ENCODE measurements at regions not wholly inside any gene's neighbourhood (a gene's known extent, or its start where the extent isn't known, plus 50 kb on each side); places are given as distances from the start of the nearest gene placed in this dataset.
"Not testable (repeated sequence)": the region's sequence is repeated elsewhere in the genome, so short reads cannot be mapped to it uniquely, and the experiment has no call there.

DNA sequence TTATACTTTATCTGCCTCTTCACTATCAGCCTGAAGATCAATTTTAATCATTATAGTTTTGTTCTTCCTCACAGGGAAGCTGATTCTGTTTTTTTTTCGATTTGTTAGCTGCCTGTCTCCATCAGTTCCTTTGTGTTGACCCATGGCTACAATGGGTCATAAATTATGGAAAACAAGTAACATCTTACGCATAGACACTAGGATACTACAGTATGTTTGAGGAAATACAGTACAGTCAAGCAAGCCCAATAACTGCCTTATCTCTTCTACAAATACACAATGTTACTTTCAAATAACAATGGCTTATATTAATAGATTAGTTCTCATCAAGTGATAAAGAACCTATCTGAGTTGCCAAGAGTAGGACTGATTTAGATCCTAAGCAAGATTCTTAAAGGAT lies 160.5 kb upstream of the FREM1 start:
- DNase-seq: no peak
- TF ChIP-seq GATA1 (IDR thresholded peaks at IDR 0.05; ENCODE audit: low read depth, low read length) (no peak), POLR2A (IDR thresholded peaks at IDR 0.05; ENCODE audit: low read length) (no peak)

GRCh38 chr9:15069106-15069505 lies 158.9 kb upstream of the FREM1 start:
- DNase-seq: no peak
- TF ChIP-seq POLR2A (IDR thresholded peaks at IDR 0.05; ENCODE audit: low read length): no peak

DNA sequence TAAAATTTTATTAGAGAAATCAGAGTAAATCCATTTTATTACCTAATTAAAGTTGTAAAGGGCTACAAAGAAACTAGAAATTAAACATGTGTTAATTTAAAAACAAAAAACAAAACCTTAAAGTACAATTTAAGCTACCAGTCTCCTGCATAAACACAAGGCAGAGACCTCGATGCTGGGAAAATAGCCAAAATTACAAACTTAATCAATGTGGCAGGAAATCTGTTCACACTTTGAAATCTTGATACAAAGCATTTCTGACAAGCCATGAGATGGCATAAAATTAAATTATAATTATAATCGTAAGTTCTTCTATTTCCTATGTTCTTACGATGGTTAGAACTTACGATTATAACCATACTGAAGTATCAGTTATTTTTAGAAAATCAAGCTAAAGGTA lies 158.0 kb upstream of the FREM1 start:
- DNase-seq: no peak
- TF ChIP-seq POLR2A (IDR thresholded peaks at IDR 0.05; ENCODE audit: low read length) (no peak), GATA1 (IDR thresholded peaks at IDR 0.05; ENCODE audit: low read depth, low read length) (no peak)

- DNase-seq: no peak
- TF ChIP-seq POLR2A (IDR thresholded peaks at IDR 0.05; ENCODE audit: low read length): no peak
- no peak for TF ChIP-seq GATA1 (IDR thresholded peaks at IDR 0.05; ENCODE audit: low read depth, low read length)
Observed at GRCh38 chr9:15059003-15059402, 148.8 kb upstream of the FREM1 start.

DNA sequence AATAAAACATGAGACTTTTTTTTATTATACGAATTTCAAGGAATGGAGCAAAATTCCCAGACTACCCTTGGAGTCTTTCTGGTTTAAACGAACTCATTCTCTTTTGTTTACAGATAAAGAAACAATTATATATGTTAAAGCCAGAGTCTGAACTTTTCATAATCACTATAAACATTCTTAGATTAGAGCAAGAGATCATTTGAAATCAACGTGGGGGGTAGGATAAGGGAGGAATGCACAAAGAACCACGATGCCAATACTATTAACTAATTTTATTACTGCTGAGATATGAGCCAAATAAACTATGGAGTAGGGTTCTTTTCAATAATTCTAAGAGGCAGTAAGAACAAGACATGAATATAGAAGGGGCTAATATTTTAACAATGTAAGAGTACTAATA lies 148.0 kb upstream of the FREM1 start:
- TF ChIP-seq POLR2A (IDR thresholded peaks at IDR 0.05; ENCODE audit: low read length) (no peak), GATA1 (IDR thresholded peaks at IDR 0.05; ENCODE audit: low read depth, low read length) (no peak)
- DNase-seq: no peak

DNA sequence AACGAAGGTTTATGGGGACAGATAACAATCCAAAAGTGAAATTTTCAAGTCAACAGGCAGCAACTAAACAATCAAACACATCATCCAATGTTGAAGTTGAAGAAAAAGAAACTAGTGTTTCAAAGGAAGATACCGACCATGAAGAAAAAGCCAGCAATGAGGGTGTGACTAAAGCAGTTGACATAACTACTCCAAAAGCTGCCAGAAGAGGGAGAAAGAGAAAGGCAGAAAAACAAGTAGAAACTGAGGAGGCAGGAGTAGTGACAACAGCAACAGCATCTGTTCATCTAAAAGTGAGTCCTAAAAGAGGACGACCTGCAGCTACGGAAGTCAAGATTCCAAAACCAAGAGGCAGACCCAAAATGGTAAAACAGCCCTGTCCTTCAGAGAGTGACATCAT lies 145.1 kb upstream of the FREM1 start:
- DNase-seq: not testable (repeated sequence)

DNA sequence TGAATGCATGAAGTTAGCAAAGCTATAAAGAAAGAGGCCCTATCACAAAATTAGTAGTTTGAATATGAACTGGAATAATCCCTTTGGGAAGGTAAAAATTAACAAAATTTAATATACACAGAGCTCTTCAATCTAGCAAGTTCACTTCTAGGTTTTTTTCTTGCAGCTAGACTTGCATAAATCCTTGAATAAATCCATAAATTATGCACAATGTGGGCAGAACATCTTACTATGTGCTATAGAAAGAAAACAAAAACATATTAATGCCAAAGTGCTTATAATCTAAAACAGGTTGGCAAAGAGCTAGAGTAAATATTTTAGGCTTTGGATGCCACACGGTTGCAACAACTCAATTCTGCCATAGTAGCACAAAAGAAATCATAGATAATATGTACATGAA lies 138.5 kb upstream of the FREM1 start:
- TF ChIP-seq GATA1 (IDR thresholded peaks at IDR 0.05; ENCODE audit: low read depth, low read length) (no peak), POLR2A (IDR thresholded peaks at IDR 0.05; ENCODE audit: low read length) (no peak)
- no peak for DNase-seq

DNA sequence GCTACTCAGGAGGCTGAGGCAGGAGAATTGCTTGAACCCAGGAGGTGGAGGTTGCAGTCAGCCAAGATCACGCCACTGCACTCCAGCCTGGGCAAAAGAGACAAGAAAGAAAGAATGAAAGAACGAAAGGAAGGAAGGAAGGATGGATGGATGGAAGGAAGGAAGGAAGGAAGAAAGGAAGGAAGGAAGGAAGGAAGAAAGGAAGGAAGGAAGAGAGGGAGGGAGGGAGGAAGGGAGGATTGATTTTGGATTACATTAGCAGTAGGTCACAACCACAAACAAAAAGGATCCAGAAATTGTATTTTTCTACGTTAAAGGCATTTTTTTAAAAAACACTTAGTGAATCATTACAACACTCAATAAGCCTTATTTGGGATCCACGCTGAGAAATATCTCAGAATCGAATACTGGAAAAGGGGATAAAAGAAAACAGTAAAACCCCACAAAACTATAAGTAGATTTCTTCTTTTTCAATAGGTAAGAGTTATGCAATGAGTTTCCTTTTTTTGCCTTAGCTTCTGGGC lies 136.9 kb upstream of the FREM1 start:
- no peak for DNase-seq
- TF ChIP-seq POLR2A (IDR thresholded peaks at IDR 0.05; ENCODE audit: low read length): no peak
- no peak for TF ChIP-seq GATA1 (IDR thresholded peaks at IDR 0.05; ENCODE audit: low read depth, low read length)

DNA sequence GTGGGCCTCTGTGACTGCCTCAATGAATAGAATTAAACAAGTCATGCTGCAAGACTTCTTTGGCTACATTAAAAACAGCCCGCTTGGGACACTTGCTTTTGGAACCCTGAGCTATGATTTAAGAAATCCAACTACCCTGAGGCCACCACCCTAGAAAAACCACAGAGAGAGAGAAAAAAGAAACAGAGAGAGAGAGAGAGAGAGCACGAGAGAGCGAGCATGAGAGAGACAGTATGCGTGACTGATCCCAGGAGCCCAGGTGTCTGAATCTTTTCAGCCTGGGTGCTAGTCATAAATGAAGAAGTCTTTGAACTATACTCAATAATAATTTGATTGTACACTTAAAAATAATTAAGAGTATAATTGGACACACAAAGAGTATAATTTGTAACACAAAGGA lies 123.1 kb upstream of the FREM1 start:
- TF ChIP-seq GATA1 (IDR thresholded peaks at IDR 0.05; ENCODE audit: low read depth, low read length) (no peak), POLR2A (IDR thresholded peaks at IDR 0.05; ENCODE audit: low read length) (no peak)
- no peak for DNase-seq

DNA sequence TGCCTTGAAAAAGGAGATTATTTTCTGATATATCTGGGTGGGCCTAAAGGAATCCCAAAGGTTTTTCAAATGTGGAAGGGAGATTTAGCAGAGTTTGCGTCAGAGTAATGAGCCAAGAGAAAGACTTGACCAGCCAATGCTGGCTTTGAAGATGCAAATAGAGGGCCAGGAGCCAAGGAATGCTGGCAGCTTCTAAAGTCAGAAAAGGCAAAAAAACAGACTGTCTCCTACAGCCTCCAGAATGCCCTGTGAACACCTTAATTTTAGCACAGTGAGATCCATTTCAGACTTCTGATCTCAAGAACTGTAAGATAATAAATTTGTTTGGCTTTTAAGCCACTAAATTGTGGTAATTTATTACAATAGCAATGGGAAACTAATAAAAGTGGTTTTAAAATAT lies 122.6 kb upstream of the FREM1 start:
- no peak for TF ChIP-seq POLR2A (IDR thresholded peaks at IDR 0.05; ENCODE audit: low read length)
- no peak for TF ChIP-seq GATA1 (IDR thresholded peaks at IDR 0.05; ENCODE audit: low read depth, low read length)
- DNase-seq: no peak

DNA sequence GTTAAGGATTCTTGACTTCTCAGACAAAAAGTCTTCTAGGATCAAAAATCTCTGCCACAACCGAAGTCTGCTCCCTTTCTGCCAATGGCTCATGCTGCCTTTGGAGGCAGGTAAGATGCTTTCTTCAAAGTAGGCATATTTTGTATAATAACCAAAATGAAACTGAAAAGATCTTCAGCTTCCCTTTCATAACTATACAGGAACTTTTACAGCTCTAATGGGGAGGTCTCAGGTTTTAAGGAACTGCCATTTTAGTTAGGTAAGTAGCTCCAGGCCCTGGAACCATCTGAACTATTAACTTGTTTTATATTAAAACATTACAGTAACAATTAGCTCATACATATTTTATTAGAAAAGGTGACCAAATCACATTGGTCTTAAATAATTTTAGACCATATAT lies 110.9 kb upstream of the FREM1 start:
- no peak for DNase-seq
- TF ChIP-seq POLR2A (IDR thresholded peaks at IDR 0.05; ENCODE audit: low read length) (no peak), GATA1 (IDR thresholded peaks at IDR 0.05; ENCODE audit: low read depth, low read length) (no peak)

DNA sequence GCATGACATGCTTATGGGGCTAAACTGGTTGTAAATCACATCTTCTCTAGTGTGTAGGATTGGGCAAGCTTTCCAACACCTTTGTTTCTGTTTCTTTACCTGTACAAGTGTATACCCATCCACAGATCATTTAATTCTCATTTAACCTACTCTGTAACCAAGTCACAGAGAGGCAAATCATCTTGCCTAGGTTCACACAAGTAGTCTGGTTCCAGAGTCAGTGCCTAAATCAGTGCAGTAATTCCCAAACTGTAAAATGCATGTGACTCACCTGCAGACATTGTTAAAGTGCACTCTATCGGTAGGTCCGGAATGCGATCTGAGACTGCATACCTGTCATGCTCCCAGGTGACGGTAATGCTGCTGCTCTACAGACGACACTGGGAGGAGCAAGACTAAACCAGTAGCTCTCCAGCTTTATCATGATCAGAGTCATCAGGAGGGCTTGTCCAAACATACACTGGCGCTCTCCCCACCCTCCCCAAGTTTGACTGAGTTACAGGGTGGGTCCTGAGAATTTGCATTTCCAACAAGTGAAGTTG lies 107.9 kb upstream of the FREM1 start:
- DNase-seq: no peak
- TF ChIP-seq POLR2A (IDR thresholded peaks at IDR 0.05; ENCODE audit: low read length): no peak
- TF ChIP-seq GATA1 (IDR thresholded peaks at IDR 0.05; ENCODE audit: low read depth, low read length): no peak

- no peak for TF ChIP-seq GATA1 (IDR thresholded peaks at IDR 0.05; ENCODE audit: low read depth, low read length)
- no peak for TF ChIP-seq POLR2A (IDR thresholded peaks at IDR 0.05; ENCODE audit: low read length)
- DNase-seq: no peak
Observed at GRCh38 chr9:15010581-15010980, 100.4 kb upstream of the FREM1 start.

GRCh38 chr9:15007698-15008097 lies 97.5 kb upstream of the FREM1 start:
- TF ChIP-seq POLR2A (IDR thresholded peaks at IDR 0.05; ENCODE audit: low read length) (no peak), GATA1 (IDR thresholded peaks at IDR 0.05; ENCODE audit: low read depth, low read length) (no peak)
- no peak for DNase-seq

- DNase-seq: no peak
- TF ChIP-seq POLR2A (IDR thresholded peaks at IDR 0.05; ENCODE audit: low read length): no peak
- TF ChIP-seq GATA1 (IDR thresholded peaks at IDR 0.05; ENCODE audit: low read depth, low read length): no peak
Observed at GRCh38 chr9:14994738-14995137, 84.5 kb upstream of the FREM1 start.
